HG03103 (cell line): ENCODE measurements at regions not wholly inside any gene's neighbourhood (a gene's known extent, or its start where the extent isn't known, plus 50 kb on each side); places are given as distances from the start of the nearest gene placed in this dataset.

Experiments
- ATAC-seq: cut with Tn5 transposase; IDR thresholded peaks from one replicate; pipeline ENCODE4 v1.9.1; 2021; ENCODE audit warnings: low read depth; ENCODE audit not compliant: unreplicated experiment

DNA sequence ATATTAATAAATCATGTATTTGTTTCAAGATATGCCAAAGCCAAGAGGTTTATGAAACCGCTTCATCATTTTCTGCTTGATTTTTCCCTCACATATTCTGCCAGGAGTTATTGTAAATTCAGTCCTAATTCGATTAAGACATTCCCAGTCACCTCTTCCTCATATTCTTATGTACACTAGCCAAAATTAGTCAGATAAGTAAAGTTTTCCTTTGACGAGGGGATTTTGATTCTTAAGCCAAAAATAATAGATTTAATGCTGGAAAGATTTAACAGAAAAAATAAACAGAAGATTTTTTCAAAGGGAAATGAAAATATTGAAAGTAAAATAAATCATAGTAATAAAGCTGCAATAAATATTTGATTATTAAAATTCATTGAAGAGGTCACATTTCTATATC is 51.0 kb upstream of the VEGFC start:
- no peak for ATAC-seq

DNA sequence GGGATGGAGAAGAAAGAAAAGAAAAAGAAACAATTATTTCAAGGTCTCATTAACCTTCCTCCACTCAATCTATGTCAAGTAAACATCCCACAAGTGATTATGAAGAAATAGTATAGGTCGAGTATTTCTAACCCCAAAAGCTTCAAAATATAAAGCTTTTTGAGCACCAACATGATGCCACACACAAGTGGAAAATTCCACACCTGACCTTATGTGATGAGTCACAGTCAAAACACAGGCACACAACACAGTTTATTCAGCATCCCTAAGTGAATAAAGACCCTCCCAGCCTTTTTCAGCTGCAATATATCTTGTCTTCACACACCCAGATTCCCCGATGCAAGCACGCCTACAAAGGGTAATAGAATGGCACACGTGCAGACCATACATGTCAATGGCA is 51.7 kb upstream of the VEGFC start:
- no peak for ATAC-seq

DNA sequence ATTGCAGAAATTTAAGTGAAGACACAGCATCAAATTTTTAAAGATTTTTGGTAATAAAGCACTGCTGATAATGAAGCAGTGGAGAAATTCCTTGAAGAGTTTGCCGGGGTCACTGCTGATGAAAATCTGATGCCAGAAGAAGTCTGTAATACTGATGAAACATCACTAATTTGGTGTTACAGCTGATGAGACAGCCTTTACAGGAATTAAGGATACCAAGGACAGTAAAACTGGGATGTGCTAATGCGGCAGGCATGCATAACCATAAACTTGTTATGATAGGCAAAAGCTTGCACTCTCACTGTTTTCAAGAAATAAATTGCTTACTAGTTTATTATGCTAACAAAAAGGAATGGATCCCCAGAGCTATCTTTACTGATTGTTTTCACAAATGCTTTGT is 52.9 kb upstream of the VEGFC start:
- no peak for ATAC-seq

DNA sequence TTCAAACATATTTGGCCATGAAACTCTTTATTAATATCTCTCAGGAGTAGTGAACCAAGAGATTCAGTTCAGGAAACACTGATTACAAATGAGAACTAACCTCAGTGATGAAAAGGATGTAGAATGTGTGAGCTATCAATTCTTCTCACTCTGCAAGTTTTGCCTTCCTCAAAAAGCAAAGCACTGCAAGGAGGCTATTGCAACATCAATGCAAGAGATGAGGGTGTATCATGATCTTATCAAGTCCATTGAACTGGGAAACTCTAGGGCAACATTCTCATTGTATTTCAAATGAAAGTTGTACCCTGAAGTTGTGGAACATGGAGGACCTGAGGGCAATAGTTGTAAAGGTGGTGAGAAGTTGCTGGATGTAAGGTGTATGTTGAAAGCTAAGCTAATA is 56.4 kb upstream of the VEGFC start:
- no peak for ATAC-seq

DNA sequence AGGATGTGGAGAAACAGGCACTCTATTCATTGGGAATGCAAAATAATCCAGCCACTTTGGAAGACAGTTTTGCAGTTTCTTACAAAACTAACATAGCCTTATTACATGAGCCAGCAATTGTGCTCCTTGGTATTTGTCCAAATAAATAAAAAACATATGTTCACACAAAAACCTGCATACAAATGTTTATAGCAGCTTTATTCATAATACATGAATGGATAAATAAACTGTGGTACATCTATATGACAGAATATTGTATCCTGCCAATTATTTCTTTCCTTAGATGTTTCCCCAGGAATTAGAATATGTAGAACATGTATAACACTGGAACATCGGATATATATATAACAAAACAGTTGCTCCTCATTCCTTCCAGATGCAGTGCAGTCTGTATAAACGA is 57.7 kb upstream of the VEGFC start:
- no peak for ATAC-seq

DNA sequence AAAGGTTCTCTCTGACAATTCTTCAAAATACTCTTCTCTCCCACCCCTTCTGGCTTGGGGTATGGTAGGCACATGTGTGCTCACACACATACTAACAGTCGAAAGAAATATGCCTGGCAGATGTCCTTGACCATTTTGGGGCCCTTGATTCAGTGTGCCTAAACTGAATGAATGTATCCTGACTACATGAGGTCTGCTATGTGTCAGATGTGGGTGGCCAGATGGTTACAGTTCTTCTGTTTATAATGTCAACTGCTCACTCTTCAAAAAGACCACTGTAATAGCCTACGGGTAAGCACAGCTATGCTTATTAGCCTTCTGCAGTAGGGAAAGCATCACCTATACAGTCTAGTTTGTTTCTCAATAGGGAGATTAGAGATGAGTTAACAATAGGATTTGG is 63.7 kb upstream of the VEGFC start:
- no peak for ATAC-seq

DNA sequence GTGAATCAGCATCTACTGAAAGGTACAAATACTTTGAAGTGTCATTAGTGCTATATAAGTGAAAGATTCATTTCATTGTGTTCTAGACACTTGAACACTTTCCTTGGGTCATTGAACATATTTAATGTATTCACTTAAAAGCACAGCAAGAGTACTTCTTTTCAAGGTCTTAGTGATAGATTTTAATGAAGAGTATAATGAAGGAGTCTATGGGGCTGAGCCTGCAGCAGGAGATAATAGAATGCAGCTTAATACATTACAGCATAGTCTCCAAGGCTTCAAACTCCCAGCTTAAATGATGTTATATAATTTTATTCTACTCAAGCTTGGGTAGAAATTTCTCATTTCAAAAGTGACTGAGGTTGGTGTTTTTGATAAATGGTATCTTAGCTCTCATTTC is 66.1 kb upstream of the VEGFC start:
- no peak for ATAC-seq

DNA sequence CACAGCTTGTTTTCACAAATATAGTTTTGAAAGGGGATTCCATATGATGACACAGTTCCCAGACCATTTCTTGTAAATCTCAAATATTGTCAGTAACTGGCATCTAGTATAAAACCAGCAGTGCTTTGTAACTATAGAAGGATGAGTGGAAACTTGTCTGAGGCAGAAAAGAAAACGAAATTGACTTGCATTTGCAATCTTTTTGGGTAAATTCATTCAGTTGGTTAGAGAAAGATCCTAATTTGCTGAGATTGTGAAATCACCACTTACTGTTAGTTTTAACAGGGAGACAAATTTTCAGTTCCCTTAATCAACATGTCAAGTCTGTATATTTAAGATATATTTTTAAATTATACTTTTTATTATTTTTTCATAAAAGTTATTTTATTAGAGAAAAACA is 71.5 kb upstream of the VEGFC start:
- no peak for ATAC-seq

DNA sequence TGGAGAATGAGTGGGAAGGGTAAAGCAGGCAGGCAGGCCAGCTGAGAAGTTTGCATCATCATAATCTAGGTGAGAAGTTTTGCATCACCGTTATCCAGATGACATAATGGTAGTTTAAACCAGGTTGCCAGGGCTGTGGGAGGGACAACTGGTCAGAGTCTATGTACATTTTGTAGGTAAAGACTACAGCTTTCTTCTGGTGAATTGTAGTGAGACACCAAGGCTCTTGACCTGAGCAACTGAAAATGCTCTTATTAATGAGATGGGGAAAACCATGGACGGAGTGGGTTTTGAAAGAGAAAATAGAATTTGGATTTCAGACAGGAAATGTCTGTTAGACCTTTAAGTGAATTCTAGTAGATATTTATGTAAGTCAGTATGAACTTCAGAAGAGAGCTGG is 76.0 kb upstream of the VEGFC start:
- no peak for ATAC-seq

DNA sequence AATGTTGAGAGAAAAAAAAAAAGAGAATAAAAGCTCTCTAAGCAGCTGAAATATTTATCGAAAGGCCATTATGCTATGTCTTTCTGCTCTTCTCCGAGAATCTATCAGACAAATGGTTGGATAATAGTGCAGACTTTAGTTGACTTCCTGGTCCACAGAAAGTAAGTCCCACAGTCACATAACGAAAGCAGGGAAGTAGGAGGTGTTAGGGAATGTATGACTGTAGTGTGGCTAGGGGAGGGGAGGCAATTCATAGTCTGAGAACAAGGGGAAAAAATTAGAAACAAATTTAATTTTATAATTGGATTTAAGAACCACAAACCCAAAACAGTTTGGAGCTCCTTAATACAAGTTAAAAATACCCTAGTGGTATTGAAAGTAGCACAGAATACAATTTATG is 79.7 kb upstream of the VEGFC start:
- no peak for ATAC-seq

DNA sequence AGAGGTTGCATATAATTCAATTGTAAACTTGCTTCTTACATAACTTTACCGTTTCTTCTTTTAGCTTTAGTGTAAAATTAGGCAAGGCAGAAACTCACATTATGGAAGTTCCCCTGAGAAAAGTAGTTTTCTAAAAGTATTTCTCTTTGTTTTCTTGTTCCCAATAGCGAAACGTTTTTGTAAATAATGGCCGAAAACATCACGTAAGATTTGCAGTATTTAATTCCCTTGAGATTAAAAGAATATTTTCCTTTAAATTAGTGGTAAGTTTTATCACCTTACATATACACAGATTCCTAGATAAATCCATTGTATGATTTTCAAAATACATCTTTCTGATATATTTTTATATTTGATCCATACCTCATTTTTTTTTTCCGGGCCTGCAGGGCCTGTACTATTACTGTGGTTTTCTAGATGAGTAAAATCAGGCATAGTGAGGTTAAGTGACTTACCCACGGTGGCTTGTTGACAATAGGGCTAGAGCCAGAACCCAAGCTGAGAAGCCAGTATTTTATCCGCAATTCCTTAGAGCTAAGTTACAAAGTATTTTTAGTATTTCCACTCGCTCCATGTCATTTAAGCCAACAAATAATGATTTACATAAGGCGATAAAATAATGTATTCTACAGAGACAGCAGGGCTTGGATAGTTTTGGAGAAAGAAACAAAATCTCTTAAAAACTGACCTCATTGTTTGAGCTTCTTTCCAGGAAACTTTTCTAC is 82.2 kb upstream of the VEGFC start:
- ATAC-seq: no peak

DNA sequence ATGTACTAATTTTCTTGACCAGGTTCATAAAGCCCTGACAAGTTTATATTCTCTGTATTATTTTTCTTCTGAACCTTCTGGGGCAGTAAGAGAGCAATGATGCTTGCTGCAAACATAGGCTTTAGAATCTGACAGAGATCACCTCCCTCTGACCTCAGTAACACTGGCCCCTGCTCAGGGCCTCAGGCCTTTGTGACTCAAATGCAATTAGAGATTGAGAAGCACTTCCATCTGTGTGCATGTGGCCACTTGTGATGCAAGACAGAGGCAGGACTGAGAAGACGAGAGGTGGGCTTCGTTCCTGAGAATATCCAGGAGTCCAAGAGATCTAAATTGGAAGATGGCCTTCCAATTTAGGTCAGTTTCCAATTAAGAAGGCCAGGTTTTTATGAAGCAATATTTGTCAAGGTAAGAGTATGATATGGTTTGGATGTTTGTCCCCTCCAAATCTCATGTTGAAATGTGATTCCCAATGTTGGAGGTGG is 82.8 kb upstream of the VEGFC start:
- ATAC-seq: no peak

DNA sequence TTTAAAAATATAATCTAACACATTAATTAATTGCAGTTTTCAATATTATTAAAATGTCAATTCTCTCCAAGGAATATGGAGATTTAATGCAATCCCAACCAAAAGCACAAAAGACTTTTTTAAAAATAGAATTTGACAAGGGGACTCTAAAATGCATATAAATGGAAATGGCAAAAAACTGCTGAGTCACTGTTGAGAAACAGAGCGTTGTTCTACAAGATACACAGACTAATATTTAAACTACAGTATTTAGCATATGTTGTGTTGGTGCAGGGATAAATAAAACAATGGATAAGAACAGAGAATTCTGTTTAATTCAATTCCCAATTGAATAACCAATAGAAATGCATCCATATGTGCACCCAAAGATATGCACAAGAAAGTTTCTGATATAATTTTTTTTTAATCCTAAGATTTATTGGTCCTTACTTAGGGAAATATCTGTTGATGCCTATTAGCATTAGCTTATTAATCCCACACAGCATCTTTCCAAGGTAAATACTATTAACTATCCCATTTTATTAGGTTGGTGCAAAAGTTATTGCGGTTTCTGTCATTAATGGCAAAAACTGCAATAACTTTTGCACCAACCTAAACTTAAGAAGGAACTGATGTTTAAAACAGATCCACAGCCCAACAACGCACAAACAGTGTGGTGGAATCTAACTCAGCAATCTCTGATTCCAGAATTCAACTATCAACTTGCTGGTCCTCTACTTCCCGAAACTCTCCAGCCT is 86.8 kb upstream of the VEGFC start:
- ATAC-seq: no peak

DNA sequence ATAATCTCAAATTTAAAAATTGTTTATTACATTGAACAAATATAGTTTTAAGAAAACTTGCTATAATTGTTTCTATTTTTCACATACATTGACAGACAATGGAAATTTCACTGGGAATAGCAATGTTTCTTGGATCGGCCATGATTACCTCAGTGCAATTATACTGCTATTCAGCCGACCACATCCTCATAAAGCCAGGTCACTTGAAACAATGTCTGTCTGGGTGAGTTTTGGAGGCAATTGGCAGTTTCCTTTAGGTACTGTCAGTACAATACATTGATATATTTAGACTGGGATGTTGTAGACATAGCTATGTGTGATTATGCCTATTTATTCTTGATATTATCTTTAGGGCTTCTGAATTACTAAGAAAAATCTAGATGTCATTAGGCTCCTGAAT is 89.5 kb upstream of the VEGFC start:
- ATAC-seq: no peak

DNA sequence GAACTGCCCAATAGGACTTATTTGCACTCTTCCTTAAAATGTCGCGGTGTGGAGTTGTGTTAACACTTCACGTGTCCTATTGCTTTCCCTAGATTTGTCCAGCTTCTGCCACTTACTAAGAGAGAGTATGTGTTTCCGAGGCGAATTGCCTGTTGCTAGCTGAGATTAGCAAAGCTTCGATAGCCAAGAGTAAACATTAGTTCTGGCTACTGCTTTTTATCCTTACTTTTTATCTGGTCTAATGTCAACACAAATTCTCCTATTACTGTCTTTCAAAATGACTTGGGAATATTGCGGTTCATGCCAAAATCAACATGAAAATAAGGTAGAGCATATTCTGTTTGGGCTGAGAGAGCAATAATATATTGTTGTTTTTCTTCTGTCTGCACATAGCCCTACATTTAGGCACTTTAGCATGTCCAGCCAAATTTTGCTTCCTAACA is 90.4 kb upstream of the VEGFC start:
- no peak for ATAC-seq

DNA sequence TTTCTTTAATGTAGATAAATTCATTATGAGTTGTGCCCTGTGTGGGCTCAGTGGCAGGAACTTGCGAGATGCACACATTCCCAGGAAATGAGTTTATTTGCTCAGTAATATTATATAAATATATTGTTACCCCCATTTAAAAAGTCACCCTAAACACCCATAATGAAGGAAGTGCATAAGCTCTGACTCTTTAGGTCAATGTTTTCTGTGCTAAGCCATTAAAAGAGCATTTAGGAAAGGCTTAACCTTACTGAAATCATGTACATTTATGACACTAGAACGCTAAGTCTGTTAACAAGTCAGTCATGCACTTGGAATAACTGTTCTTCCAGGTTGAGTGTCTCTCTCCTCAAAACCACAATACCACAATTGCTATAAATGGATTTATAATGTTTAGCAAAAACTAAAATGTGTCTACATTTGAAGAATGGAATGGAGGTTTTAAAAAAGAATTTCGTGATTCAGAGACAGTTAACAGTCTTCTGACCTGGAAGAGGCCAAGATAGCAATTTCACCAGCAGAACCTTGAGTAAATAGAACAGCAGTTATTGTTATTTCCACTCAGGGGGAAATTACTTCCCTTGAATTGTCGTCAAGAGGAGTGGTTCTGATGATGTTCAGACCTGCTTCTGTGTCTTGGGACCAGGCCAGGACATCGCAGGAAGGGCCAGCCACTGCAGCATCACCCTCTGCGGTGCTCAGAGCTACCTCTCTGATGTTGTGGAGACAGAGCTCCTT is 91.1 kb upstream of the VEGFC start:
- ATAC-seq: no peak

DNA sequence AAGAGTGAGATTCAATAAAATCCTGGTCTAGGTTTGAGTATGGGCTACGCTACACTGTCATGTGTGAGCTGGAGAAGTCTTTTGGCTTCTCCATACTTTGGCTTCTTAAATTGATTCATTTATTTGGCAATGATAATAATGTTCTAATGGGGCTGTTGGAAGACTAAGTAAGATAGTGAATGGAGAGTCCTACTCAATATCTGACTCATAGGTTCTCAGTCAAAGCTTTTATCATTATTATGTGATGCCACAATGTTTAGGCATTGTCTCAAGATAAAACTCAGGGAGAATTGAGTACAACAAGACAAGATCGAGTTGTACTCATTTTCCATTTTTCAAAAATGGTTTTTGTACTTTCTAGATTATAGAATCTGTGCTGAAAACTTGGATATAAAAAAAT is 92.5 kb upstream of the VEGFC start:
- no peak for ATAC-seq

DNA sequence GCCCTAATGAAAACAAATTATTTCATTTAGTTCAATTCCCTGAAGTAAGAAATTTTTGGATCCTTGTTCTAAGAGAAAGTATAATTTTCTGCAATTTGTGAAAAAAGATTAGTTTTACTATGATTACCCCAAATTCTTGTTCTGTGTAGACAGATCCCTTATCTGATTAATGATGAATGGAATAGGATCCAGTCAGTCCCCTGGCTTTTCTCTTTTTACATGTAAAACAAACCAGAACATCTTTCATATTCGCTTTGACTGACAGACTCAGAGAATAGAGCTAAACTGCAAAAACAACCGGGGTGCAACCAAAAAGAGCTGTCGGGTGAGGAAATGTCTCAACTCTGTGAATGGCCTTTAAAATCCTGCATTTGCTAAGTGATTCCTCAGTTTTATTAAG is 93.4 kb upstream of the VEGFC start:
- ATAC-seq: no peak

DNA sequence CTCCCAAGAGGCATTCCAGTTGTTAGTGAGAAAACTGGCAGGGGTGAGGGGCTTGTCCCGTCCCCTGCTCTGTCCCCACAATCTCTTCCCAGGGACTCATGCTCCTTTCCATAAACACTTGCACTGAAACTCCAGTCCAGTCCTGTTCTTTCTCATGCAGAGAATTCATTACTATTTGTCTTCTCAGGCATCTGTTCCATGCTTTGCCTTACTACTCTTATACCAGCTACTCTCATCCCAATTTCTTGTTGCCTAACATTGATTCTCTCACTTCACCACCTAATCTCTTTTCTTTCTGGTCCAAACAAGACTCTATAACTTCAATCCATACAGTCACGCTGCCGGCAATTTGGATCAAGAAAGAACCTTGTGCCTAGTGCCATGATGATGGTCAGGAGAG is 97.1 kb upstream of the VEGFC start:
- no peak for ATAC-seq

DNA sequence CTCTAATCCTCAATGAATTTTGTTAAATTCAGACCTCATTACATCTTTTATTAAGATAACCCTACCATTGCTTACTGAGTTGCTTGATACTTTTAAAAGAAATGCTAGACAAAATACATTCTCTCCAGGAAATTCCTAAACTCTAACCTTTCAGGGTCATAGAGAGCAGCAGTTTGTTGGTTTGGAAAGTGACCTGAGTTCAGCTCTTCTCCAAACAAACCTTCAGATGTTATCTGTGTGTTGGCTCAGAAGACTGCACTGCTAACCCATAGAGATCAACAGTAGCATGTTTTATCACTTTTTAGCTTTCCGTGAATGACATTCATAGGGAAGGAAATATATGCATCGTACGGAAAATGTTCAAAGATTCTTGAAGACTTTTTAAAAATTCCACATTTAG is 101.8 kb upstream of the VEGFC start:
- ATAC-seq: no peak

DNA sequence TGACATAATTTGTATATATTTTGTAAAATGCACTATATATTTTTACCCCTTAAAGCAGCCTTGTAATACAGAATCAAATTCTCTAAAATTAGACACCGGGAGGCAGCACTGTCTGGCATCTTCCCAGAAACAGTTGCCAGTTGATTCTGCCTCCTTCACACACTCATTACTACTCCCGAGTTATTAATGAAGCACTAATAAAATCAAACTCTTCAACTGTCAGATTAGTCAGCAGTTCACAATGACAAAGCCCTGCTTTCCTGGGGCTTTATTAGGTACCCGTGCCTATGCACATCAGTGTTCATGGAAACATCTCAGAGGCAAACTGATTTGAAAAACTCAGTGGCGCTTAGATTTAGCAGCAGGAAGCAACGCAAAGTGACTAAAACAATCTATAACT is 103.5 kb upstream of the VEGFC start:
- ATAC-seq: no peak

DNA sequence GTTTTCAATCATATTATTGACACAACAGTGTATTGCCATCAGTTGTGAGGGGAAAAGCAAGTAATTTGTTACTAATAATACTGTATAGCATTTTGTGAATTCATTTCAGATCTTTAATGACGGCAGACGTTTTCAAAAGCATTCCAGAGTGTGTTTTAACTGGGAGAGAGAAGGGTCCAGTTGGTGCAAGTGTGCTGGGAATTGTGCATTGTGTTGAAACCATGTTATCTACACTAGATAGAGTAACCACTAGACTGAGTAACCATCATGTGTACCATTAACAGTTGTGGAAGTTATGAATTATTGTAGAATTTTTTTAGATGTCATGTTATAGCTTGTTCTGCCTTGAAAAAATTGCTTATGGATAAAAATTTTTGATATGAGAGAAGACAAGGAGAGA is 104.5 kb upstream of the VEGFC start:
- no peak for ATAC-seq
